NCI-H345 treated with DMSO at 0.1 percent for 48 hours (cell line): ENCODE measurements at regions not wholly inside any gene's neighbourhood (a gene's known extent, or its start where the extent isn't known, plus 50 kb on each side); places are given as distances from the start of the nearest gene placed in this dataset.
"Not testable (repeated sequence)": the region's sequence is repeated elsewhere in the genome, so short reads cannot be mapped to it uniquely, and the experiment has no call there.

Experiments used
- DNase-seq: peaks from one replicate; lab custom pipeline; 2025; ENCODE audit not compliant: unreplicated experiment; lab: John Stamatoyannopoulos, UW

DNA sequence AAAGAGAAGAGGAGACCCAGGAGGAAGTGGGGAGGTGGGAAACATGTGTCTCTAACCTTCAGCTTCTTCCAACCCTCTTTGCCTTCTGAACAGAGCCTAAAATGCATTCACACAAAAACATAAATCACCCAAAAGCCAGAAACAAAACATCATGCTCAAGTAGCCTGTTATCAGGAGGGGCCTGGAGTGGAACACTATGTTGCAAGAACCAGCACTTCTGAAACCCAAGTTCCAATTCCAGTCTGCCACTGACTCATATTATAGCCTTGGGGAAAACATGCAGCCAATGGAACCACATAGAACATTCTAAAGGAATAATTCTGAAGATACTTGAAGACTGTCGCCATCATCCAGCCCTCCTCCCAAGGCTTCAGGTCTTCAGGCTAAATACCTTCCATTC is 169.8 kb upstream of the PLXNC1 start:
- DNase-seq = no peak

DNA sequence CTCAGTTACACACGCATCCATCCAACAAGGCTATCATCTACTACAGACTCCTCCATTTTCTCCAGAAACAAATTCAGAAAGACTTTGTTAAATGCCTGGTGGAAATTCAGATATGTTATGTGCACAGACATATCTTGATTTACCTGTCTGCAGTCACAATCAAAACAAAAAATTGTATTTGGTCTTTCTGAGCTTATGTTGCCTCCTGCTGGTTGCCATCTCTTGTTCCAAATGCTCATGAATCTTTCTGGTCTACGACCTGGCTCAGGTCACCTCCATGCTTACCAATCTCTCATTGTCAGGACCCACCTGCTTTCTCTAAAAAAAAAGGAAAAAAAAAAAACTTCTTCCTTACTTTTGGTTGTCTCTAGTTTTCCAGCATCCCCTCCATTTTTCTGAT is 169.2 kb upstream of the PLXNC1 start:
- no peak for DNase-seq

DNA sequence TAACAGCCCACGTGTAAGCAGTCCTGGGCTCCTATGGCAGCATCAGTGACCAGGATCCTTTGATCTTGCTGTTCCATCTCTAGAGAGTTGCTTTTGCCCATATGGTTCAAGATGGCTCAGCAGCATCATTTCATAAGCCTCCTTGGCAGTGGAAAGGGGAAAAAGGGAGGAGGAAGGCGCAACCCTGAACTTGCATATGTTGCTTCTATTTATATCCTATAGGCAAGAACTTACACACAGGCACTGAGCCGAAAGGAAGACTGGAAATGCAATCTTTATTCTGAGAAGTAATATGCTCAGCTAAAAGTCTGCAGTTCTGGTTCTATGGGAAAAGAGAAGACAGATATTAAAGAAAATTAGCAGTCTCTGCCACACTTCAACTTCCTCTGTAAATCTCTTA is 167.7 kb upstream of the PLXNC1 start:
- DNase-seq = no peak

DNA sequence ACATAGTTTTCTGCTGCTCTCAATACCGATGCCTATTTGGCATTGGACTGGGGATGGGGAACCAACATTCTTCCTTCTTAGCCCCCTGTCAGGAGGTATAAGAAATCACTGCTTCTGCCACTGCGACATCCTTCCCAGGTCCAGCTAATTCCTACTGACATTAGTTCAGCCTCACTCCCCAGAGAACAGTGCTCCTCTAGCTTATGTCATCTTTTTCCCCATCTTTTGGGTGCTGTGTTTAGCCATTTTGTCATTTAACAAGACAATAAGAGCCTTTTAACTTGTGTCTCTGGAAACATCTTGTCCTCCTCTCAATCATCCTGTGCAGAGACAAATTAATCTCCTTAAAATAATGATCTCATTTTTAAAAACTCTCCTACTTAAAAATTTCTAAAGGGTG is 167.0 kb upstream of the PLXNC1 start:
- DNase-seq = no peak

DNA sequence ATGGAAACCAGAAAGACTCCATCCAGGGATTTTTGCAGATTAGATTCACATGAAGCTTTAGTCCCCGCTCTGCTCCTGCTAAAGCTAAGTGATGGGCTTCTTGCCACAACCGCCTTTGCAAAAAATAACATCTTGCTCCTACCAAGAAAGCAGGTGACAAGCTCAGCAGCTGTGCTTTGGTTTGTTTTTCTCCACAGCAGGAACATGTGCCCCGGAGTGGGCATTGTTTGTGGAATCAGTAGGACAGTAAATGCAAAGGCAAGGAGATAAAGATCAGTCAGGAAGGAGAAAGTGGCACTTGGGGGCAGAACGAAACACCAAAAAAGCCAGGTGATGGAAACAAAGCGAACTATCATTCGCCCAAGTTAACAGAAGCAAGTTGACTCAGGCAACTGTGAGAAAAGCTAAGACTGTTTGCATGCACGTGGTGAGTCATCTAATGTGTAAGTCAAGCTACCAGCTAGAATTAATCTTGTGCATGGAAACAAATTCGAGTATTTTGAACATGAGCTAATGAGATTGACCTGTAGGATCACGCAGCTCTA is 165.5 kb upstream of the PLXNC1 start:
- DNase-seq = peak; percentile 59

- DNase-seq = no peak
Observed at GRCh38 chr12:93984005-93984404, 164.4 kb upstream of the PLXNC1 start.

GRCh38 chr12:93989949-93990348 is 158.4 kb upstream of the PLXNC1 start:
- no peak for DNase-seq

DNA sequence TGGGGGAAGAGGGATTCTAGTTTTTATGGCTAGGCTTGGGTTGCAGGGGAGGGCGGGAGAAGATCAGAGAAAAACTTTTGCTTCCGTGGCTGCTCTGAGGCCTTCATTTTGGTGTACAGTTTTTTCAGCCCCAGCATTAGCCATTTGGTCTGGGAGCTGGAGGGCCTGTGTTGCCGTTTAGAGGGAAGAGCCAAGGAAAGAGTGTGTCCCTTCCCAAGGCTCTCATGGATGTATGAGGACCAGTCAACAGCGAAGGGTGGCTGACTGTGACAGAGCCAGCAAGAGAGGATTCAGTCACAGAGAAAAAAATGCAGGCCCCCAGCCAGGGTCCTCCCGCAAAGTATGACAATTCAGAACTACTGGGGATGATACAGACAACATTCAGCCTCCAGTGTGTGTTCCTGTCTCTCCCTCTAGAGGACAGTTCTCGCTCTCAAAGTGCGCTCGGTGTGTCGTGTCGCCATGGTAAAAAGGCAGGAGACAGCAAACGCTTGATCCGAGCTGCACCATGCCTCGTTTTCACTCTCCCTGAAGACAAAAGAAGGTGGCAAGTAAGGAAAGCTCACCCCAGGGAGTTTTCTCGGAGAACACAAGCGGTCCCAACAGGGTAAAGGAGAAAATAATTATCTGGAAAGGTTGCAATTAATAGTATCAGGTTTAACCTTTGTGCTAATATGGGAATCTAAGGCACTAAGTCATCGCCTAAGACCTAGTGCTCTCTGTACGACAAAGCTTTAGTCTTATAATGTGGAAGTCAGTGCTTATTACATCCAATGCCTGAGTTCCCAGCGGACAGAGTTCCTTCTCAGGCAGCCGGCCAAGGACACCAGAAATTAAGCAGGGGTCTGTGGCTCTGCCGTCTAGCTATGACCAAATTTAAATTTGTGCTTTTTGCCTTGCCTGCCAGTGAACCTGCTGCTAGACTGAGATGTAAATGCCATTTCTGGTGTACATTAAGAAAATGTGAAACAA is 157.3 kb upstream of the PLXNC1 start:
- no peak for DNase-seq

DNA sequence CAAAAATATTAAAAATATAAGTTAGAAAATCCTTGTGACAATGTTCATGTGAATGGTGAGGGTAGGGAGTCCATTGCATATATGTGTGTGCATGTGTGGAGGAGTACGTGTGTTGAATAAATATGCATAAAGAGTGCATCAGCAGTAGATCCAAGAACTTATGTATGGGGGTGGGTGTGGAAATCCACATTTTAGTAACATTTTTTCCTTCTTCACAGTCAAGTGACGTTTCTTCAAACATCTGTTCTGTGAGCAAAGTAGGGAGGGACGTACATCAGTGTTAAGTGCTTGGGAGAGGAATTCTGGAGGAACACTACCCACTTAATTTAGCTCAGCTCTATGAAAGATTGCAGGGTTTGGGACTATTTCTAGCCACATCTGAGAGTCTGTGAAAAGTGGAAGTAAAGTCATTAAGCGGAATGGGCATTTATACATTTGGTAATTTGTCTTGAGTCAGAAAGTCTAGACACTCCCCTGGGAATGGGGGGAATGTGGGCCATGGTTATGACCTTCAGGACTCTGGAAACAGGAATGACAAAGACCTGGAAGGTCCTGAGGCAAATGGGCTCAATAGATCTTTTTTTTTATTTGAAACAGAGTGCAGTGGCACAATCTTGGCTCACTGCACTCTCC is 156.4 kb upstream of the PLXNC1 start:
- no peak for DNase-seq

DNA sequence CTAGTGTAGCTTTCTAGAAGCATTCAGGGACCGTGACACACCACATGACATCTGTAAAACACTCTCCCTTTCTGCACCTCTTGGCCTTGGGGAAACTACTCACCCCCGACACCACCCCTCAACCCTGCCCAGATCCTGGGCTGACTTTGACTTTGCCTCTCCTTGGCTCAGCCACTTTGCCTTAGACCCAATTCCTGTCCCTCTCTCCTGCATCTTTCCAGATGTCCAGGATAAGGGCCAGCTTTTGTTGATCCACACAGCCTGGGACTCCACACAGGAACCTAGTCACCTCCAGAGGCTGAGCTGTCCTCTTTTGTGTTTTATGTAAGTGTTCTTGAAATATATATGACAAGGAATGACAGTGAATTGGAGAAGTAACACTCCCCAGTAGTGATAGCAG is 153.7 kb upstream of the PLXNC1 start:
- DNase-seq = no peak

DNA sequence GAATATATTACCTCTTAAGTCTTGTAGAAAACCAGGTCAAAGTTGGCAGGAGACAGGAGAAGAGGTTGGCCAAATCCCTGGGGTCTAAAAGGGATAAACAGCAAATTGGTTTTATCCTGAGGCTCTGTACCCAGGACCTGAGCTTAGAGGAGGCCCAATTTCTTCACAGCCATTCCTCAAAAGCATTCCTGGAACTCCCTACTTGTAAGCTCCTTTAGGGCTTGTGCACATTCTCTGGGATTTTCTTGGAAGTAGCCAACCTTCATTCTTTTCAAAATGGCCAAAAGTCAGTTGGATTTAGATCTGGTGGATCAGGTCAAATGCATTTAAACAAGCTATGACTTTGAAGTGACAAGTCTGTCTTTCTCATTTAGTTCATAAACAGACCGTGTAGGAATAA is 152.1 kb upstream of the PLXNC1 start:
- no peak for DNase-seq

- DNase-seq = no peak
Observed at GRCh38 chr12:94001691-94002090, 146.7 kb upstream of the PLXNC1 start.

DNA sequence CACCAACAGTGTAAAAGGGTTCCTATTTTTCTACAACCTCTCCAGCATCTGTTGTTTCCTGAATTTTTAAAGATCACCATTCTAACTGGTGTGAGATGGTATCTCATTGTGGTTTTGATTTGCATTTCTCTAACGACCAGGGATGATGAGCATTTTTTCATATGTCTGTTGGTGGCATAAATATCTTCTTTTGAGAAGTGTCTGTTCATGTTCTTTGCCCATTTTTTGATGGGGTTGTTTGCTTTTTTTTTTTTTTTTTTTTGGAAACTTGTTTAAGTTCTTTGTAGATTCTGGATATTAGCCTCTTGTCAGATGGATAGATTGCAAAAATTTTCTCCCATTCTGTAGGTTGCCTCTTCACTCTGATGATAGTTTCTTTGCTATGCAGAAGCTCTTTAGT is 145.5 kb upstream of the PLXNC1 start:
- DNase-seq = not testable (repeated sequence)

GRCh38 chr12:94007833-94008232 is 140.5 kb upstream of the PLXNC1 start:
- DNase-seq = not testable (repeated sequence)

GRCh38 chr12:94010307-94010706 is 138.1 kb upstream of the PLXNC1 start:
- no peak for DNase-seq

DNA sequence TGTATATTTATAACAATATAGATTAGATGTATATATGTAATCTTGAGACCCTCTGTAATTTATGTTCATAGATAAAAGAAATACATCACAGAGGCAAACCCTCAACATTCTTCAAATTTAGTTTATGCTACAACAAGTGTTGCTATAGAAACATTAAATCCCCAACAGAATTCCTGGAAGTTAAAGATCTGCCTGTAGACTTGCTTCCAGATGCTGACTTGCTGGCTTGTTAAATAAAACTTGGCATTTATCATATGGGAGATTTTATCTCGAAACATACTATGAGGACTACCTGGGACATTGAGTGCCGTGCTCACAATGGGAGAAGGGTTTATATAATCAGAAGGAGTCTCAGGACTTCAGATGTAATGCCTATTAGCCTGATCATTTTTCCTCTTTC is 136.3 kb upstream of the PLXNC1 start:
- DNase-seq = no peak

- DNase-seq = no peak
Observed at GRCh38 chr12:94012590-94012989, 135.8 kb upstream of the PLXNC1 start.

DNA sequence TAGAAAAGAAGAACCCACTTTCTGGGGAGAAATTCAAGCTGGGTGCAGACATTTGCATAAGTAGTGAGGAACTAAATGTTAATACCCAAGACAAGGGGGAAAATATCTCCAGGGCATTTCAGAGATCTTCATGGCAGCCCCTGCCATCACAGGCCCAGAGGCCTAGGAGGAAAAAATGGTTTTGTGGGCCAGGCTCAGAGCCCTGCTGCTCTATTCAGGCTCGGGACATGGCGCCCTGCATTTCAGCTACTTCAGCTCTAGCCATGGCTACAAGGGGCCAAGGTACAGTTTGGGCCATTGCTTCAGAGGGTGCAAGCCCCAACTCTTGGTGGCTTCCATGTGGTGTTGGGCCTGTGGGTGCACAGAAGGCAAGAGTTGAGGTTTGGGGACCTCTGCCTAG is 131.1 kb upstream of the PLXNC1 start:
- DNase-seq = not testable (repeated sequence)

DNA sequence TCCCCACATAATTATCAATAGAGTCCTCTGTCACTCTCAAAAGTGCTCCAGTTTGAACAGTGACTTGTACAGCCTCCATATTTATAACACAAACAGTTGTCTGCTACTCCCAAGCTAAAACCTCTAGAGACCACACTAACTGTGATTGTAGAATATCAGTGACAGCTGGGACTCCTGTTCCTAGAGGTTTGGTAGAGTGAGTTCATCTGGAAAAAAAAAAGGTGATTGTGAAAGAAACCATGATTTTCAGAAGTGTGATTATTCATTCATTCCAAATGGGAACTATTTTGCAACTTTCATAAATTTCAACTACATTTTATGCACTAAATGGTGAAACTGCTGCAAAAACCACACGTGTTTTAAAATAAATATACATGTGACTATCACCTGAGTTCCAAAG is 128.0 kb upstream of the PLXNC1 start:
- no peak for DNase-seq

- DNase-seq = no peak
Observed at GRCh38 chr12:94023879-94024278, 124.5 kb upstream of the PLXNC1 start.

DNA sequence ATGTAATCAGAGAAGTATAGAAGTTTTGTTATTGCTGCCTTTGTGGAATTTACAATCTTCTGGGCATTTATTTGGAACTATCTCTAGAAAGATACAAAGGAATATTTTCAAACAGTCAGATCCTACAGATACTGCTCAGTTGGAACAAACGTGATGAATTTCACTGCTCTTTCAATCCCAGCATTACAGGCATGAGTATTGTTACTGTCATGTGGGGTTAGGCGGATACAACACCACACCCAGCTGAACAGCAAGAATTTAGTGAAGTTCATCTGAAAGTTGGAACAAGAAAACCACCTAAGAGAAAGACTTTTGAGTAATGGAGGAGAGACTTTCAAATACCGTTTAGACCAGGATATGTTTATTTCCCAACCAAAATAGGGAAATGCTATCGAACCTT is 123.3 kb upstream of the PLXNC1 start:
- no peak for DNase-seq

GRCh38 chr12:94025756-94026155 is 122.6 kb upstream of the PLXNC1 start:
- DNase-seq = no peak
